ENCODE measurements at regions not wholly inside any gene's neighbourhood (a gene's known extent, or its start where the extent isn't known, plus 50 kb on each side); places are given as distances from the start of the nearest gene placed in this dataset.

GRCh38 chr13:107778094-107778493 is 437.2 kb downstream of the LIG4 start:
- no peak for FAIRE-seq
- DNase-seq (ENCODE audit: insufficient read length, low spot score): no peak

GRCh38 chr13:107770541-107770940 is 444.8 kb downstream of the LIG4 start:
- DNase-seq (ENCODE audit: insufficient read length, low spot score) (no peak), FAIRE-seq (no peak)

- DNase-seq (ENCODE audit: insufficient read length, low spot score) (no peak), FAIRE-seq (no peak)
Measured at GRCh38 chr13:107767119-107767518, 448.2 kb downstream of the LIG4 start.

- FAIRE-seq (no peak), DNase-seq (ENCODE audit: insufficient read length, low spot score) (no peak)
Measured at GRCh38 chr13:107765724-107766401, 449.5 kb downstream of the LIG4 start.

- no peak for DNase-seq (ENCODE audit: insufficient read length, low spot score)
- no peak for FAIRE-seq
Measured at GRCh38 chr13:107764046-107764445, 451.3 kb downstream of the LIG4 start.

- FAIRE-seq: no peak
Measured at GRCh38 chr13:107753748-107754147, 461.6 kb downstream of the LIG4 start.

GRCh38 chr13:107753291-107753690 is 462.0 kb downstream of the LIG4 start:
- FAIRE-seq (no peak), DNase-seq (ENCODE audit: insufficient read length, low spot score) (no peak)

More at GRCh38 chr13:107753748-107754147, 461.6 kb downstream of the LIG4 start:
- DNase-seq (ENCODE audit: insufficient read length, low spot score): no peak

- no peak for FAIRE-seq
- no peak for DNase-seq (ENCODE audit: insufficient read length, low spot score)
Measured at GRCh38 chr13:107743983-107744382, 471.4 kb downstream of the LIG4 start.

- no peak for DNase-seq (ENCODE audit: insufficient read length, low spot score)
- no peak for FAIRE-seq
Measured at GRCh38 chr13:107743526-107743925, 471.8 kb downstream of the LIG4 start.

- DNase-seq (ENCODE audit: insufficient read length, low spot score): no peak
- FAIRE-seq: no peak
Measured at GRCh38 chr13:107743100-107743499, 472.2 kb downstream of the LIG4 start.

- no peak for DNase-seq (ENCODE audit: insufficient read length, low spot score)
Measured at GRCh38 chr13:107742544-107742943, 472.8 kb downstream of the LIG4 start.

GRCh38 chr13:107738004-107738403 is 477.3 kb downstream of the LIG4 start:
- FAIRE-seq: no peak
- no peak for DNase-seq (ENCODE audit: insufficient read length, low spot score)

More at GRCh38 chr13:107742544-107742943, 472.8 kb downstream of the LIG4 start:
- no peak for FAIRE-seq

- no peak for DNase-seq (ENCODE audit: insufficient read length, low spot score)
- no peak for FAIRE-seq
Measured at GRCh38 chr13:107736731-107737130, 478.6 kb downstream of the LIG4 start.

- DNase-seq (ENCODE audit: insufficient read length, low spot score): no peak
Measured at GRCh38 chr13:107736170-107736569, 479.2 kb downstream of the LIG4 start.

GRCh38 chr13:107734891-107735625 is 480.3 kb downstream of the LIG4 start:
- DNase-seq (ENCODE audit: insufficient read length, low spot score) (no peak), FAIRE-seq (no peak)

More at GRCh38 chr13:107736170-107736569, 479.2 kb downstream of the LIG4 start:
- no peak for FAIRE-seq

- DNase-seq (ENCODE audit: insufficient read length, low spot score): no peak
- FAIRE-seq: no peak
Measured at GRCh38 chr13:107733276-107733675, 482.1 kb downstream of the LIG4 start.

GRCh38 chr13:107730813-107731212 is 484.5 kb downstream of the LIG4 start:
- no peak for FAIRE-seq

GRCh38 chr13:107721125-107721869 is 494.0 kb downstream of the LIG4 start:
- DNase-seq (ENCODE audit: insufficient read length, low spot score) (no peak), FAIRE-seq (no peak)

More at GRCh38 chr13:107730813-107731212, 484.5 kb downstream of the LIG4 start:
- DNase-seq (ENCODE audit: insufficient read length, low spot score): no peak

GRCh38 chr13:107716741-107717140 is 498.6 kb downstream of the LIG4 start:
- no peak for FAIRE-seq
- DNase-seq (ENCODE audit: insufficient read length, low spot score): no peak

- no peak for DNase-seq (ENCODE audit: insufficient read length, low spot score)
- FAIRE-seq: no peak
Measured at GRCh38 chr13:107716241-107716640, 499.1 kb downstream of the LIG4 start.

- DNase-seq (ENCODE audit: insufficient read length, low spot score) (no peak), FAIRE-seq (no peak)
Measured at GRCh38 chr13:107715496-107715895, 499.8 kb downstream of the LIG4 start.
